Spleen (tissue), 11 donors: ENCODE measurements at regions not wholly inside any gene's neighbourhood (a gene's known extent, or its start where the extent isn't known, plus 50 kb on each side); places are given as distances from the start of the nearest gene placed in this dataset.

Experiments used
- DNase-seq: peaks from one replicate; pipeline ENCODE4 v3.0.0-alpha.2; 2020
- H3K27ac ChIP-seq, 8 donors: fragments of 200-600 bp; sonication (generic) in 7 of 8; 1 replicate in 4 of 8; 2 replicates in 4 of 8; pipeline versions ENCODE4 v1.5.0 to v1.8.0; 2016 to 2021; ENCODE audit warnings: inconsistent platforms in 4 of 8, mild to moderate bottlenecking in 4 of 8, moderate library complexity in 1 of 8
- H3K27me3 ChIP-seq, 7 donors: fragments of 200-600 bp; sonication (generic) in 6 of 7; replicated peaks in 1 of 7; 1 replicate in 4 of 7; 2 replicates in 3 of 7; pipeline versions ENCODE4 v1.5.0 to v1.8.0; 2016 to 2021; ENCODE audit warnings: inconsistent platforms in 3 of 7, mild to moderate bottlenecking in 1 of 7
- H3K36me3 ChIP-seq, 6 donors: fragments of 200-600 bp; sonication (generic) in 5 of 6; 1 replicate in 4 of 6; 2 replicates in 2 of 6; pipeline versions ENCODE4 v1.5.0 to v1.8.0; 2016 to 2021; ENCODE audit warnings: inconsistent platforms in 2 of 6
- H3K4me1 ChIP-seq, 6 donors: fragments of 200-600 bp; sonication (generic) in 5 of 6; 1 replicate in 3 of 6; 2 replicates in 3 of 6; pipeline versions ENCODE4 v1.5.0 to v1.8.0; 2016 to 2021; ENCODE audit warnings: inconsistent platforms in 3 of 6
- H3K4me3 ChIP-seq, 8 donors: fragments of 200-600 bp; sonication (generic) in 7 of 8; 1 replicate in 4 of 8; 2 replicates in 4 of 8; pipeline versions ENCODE4 v1.5.0 to v1.8.0; 2016 to 2021; ENCODE audit warnings: inconsistent platforms in 4 of 8, mild to moderate bottlenecking in 4 of 8, moderate library complexity in 2 of 8
- H3K9me3 ChIP-seq, 8 donors: fragments of 200-600 bp; sonication (generic) in 7 of 8; 1 replicate in 4 of 8; 2 replicates in 4 of 8; pipeline versions ENCODE4 v1.5.0 to v1.8.0; 2016 to 2021; ENCODE audit warnings: inconsistent platforms in 4 of 8
- CTCF ChIP-seq, 11 experiments: fragments of 200-600 bp in 7 of 11; fragments of 450-650 bp in 4 of 11; sonication (generic) in 4 of 11; IDR thresholded peaks in 8 of 11; conservative IDR thresholded peaks in 3 of 11; 1 replicate in 7 of 11; 2 replicates in 4 of 11; pipeline versions ENCODE4 v1.4.0 to v1.8.0; 2016 to 2021; ENCODE audit warnings: antibody characterized with exemption in 11 of 11, inconsistent platforms in 4 of 11, mild to moderate bottlenecking in 1 of 11
- POLR2A ChIP-seq, 3 donors: fragments of 450-650 bp; IDR thresholded peaks; one replicate each; pipeline ENCODE4 v1.5.1; 2017; ENCODE audit warnings: antibody characterized with exemption in 3 of 3, mild to moderate bottlenecking in 1 of 3
- POLR2AphosphoS5 ChIP-seq, 3 donors: sonication (generic); formaldehyde crosslinking; IDR thresholded peaks; one replicate each; pipeline ENCODE4 v1.5.1; 2017; ENCODE audit warnings: antibody characterized with exemption in 3 of 3
- WGBS, 5 donors: extraction: QIAGEN DNeasy Blood & Tissue Kit in 3 of 5; methylation state at CpG; one replicate each; pipeline versions ENCODE4 v1.1.5 to v1.1.7; 2013 to 2018; 5-methylcytosine and 5-hydroxymethylcytosine counted together
- intact Hi-C: fragments of 100-400 bp; cut with DNase I; formaldehyde crosslinking; loops from one replicate; pipeline ENCODE4 v1.15.0; 2023; ENCODE audit warnings: low total_unique reads
- donor health status: healthy with polysubstance abuse.
- donor health status: DM: no; HTN: no; CAD: no; lungs with moderate emphysema.
- donor health status: DM: no; HTN: no; CAD: no.
- donor health status: Bipolar disorder and iron deficiency.
- donor health status: healthy.
- donor health status: DM: no; HTN: no; CAD: no.
- donor health status: DM: yes; HTN: yes; CAD: no.

DNA sequence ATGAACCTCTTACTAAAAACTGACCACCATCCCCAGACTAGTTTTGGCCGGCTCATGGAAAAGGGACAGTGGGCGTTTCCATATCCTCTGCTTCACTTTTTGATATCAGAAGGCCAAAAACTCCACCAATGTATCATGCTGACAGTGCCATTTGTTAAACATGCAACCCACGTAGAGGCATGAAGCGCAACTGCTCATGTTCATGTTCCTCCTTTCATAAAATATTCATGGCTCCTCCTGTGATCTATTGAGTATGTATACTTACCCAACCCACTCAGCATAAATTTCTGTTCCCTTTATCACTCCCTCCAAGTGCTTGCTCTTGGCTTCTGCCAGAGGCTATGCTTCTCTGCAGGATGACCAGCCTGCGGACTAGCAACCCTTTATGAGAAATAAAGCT lies 58.7 kb upstream of the TGFBR2 start:
- no peaks in the 10 kb centered on the region for H3K27me3 ChIP-seq
- H3K4me1 ChIP-seq = peaks cover 0 to 17% (median 2%) of the 10 kb centered on the region in 6 donors
- DNase-seq = no peak
- no peaks in the 10 kb centered on the region for H3K9me3 ChIP-seq
- no peak overlapping the region for H3K27ac ChIP-seq
- intact Hi-C loops = no loop called here
- WGBS, 5 donors = 89 to 94% (median 93%) methylated on average over 5 of the region's 5 CpGs
- no peak for TF ChIP-seq POLR2AphosphoS5 (IDR thresholded peaks at IDR 0.05)
- no peak for TF ChIP-seq POLR2A (IDR thresholded peaks at IDR 0.05)
- no peak for TF ChIP-seq CTCF (IDR thresholded peaks at IDR 0.05 in 8 of 11, conservative IDR thresholded peaks at IDR 0.05 in 3 of 11)
- H3K36me3 ChIP-seq = no peaks in the 10 kb centered on the region
- H3K4me3 ChIP-seq = no peak overlapping the region

DNA sequence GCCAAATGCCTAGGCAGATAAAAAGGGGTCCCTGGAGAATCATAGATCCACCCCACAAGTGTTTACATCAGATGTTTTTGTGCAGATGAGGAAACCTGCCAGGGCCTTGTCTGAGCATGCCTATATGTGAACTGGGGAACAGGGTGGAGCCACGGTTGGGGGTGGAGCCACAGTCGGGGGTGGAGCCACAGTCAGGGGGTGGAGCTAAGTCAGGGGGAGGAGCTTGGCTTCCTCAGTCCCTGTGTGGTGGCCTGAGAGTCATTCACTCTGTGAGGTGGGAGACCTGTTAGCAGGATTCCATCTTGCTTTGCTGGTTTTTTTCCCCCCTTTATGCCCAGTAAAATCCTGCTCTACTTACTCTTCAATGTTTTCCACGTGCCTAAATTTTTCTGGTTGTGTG lies 57.8 kb upstream of the TGFBR2 start:
- DNase-seq = no peak
- 63 to 78% (median 63%) methylated on average over 3 of the region's 3 CpGs for WGBS, 5 donors
- intact Hi-C loops = no loop called here

GRCh38 chr3:30549600-30549999 lies 56.8 kb upstream of the TGFBR2 start:
- no peaks in the 10 kb centered on the region for H3K36me3 ChIP-seq
- intact Hi-C loops = no loop called here
- H3K27ac ChIP-seq = no peak overlapping the region
- H3K9me3 ChIP-seq = no peaks in the 10 kb centered on the region
- H3K4me1 ChIP-seq = peaks cover 0 to 17% (median 2%) of the 10 kb centered on the region in 6 donors
- no peak overlapping the region for H3K4me3 ChIP-seq
- 62 to 81% (median 68%) methylated on average over 4 of the region's 4 CpGs for WGBS, 5 donors
- no peak for TF ChIP-seq POLR2A (IDR thresholded peaks at IDR 0.05)
- TF ChIP-seq POLR2AphosphoS5 (IDR thresholded peaks at IDR 0.05) = no peak
- TF ChIP-seq CTCF (IDR thresholded peaks at IDR 0.05 in 8 of 11, conservative IDR thresholded peaks at IDR 0.05 in 3 of 11) = no peak
- H3K27me3 ChIP-seq = no peaks in the 10 kb centered on the region
- DNase-seq = no peak

More for the DNA sequence above, 57.8 kb upstream of the TGFBR2 start:
- Histone ChIP-seq H3K27ac (no peak overlapping the region), H3K9me3 (no peaks in the 10 kb centered on the region), H3K4me1 (peaks cover 0 to 17% (median 2%) of the 10 kb centered on the region in 6 donors), H3K36me3 (no peaks in the 10 kb centered on the region), H3K4me3 (no peak overlapping the region), H3K27me3 (no peaks in the 10 kb centered on the region)
- TF ChIP-seq POLR2A (IDR thresholded peaks at IDR 0.05) (no peak), POLR2AphosphoS5 (IDR thresholded peaks at IDR 0.05) (no peak), CTCF (IDR thresholded peaks at IDR 0.05 in 8 of 11, conservative IDR thresholded peaks at IDR 0.05 in 3 of 11) (no peak)

GRCh38 chr3:30550246-30550645 lies 56.2 kb upstream of the TGFBR2 start:
- peaks cover 0 to 17% (median 2%) of the 10 kb centered on the region in 6 donors for H3K4me1 ChIP-seq
- DNase-seq = no peak
- no peak overlapping the region for H3K4me3 ChIP-seq
- TF ChIP-seq POLR2AphosphoS5 (IDR thresholded peaks at IDR 0.05) (no peak), POLR2A (IDR thresholded peaks at IDR 0.05) (no peak), CTCF (IDR thresholded peaks at IDR 0.05 in 8 of 11, conservative IDR thresholded peaks at IDR 0.05 in 3 of 11) (no peak)
- H3K9me3 ChIP-seq = no peaks in the 10 kb centered on the region
- no peak overlapping the region for H3K27ac ChIP-seq
- H3K27me3 ChIP-seq = no peaks in the 10 kb centered on the region
- intact Hi-C loops = no loop called here
- no peaks in the 10 kb centered on the region for H3K36me3 ChIP-seq
